ENCODE measurements at regions not wholly inside any gene's neighbourhood (a gene's known extent, or its start where the extent isn't known, plus 50 kb on each side); places are given as distances from the start of the nearest gene placed in this dataset.

GRCh38 chr10:16030562-16030961, 170.3 kb upstream of the MINDY3 start:
- Mint-ChIP-seq H3K4me3 (no peak overlapping the region), H3K36me3 (no peaks in the 10 kb centered on the region), H3K27ac (no peak overlapping the region), H3K4me1 (no peaks in the 10 kb centered on the region), H3K9me3 (peaks cover 2 to 23% (median 14%) of the 10 kb centered on the region in 7 donors), H3K27me3 (ENCODE audit: low read depth in 3 of 3) (no peaks in the 10 kb centered on the region)
- Histone ChIP-seq H3K9me3 (replicated peaks in 1 of 2; ENCODE audit: control insufficient read depth in 1 of 2, insufficient read depth in 1 of 2, low read length in 2 of 2) (peaks cover 20 to 22% of the 10 kb centered on the region in 2 donors), H4K20me1 (ENCODE audit: insufficient read depth, low read length) (no peaks in the 10 kb centered on the region), H3K79me2 (ENCODE audit: insufficient read depth, low read length) (no peaks in the 10 kb centered on the region), H3K4me2 (replicated peaks; ENCODE audit: extremely low read depth, low read length, poor library complexity, severe bottlenecking) (no peak overlapping the region), H3K27me3 (ENCODE audit: control insufficient read depth in 2 of 2, insufficient read depth in 2 of 2, low read length in 2 of 2) (no peaks in the 10 kb centered on the region), H3K9ac (ENCODE audit: insufficient read depth, low read length, poor library complexity, severe bottlenecking) (no peak overlapping the region), H2AFZ (ENCODE audit: insufficient read depth, low read depth, low read length, poor library complexity, severe bottlenecking) (no peak overlapping the region), H3K27ac (ENCODE audit: low read depth in 1 of 2, low read length in 2 of 2) (no peak overlapping the region), H3K36me3 (replicated peaks in 1 of 2; ENCODE audit: control insufficient read depth in 1 of 2, insufficient read depth in 2 of 2, low read length in 2 of 2) (no peaks in the 10 kb centered on the region), H3K4me3 (replicated peaks in 1 of 3; ENCODE audit: low read depth in 2 of 3, low read length in 3 of 3) (no peak overlapping the region), H3K4me1 (ENCODE audit: control insufficient read depth in 1 of 2, insufficient read depth in 2 of 2, low read length in 2 of 2) (no peaks in the 10 kb centered on the region)
- no peak for TF ChIP-seq CTCF (IDR thresholded peaks at IDR 0.05)
- DNase-seq, result no peak
- intact Hi-C loops (cut with micrococcal nuclease), result no loop called here
- 80% methylated on average over 1 of the region's 1 CpG for WGBS (ENCODE audit: insufficient coverage)

- H3K36me3 Mint-ChIP-seq, result no peaks in the 10 kb centered on the region
- peaks cover 0 to 6% (median 2%) of the 10 kb centered on the region in 7 donors for H3K9me3 Mint-ChIP-seq
- H3K9ac ChIP-seq (ENCODE audit: insufficient read depth, low read length, poor library complexity, severe bottlenecking), result no peak overlapping the region
- H3K4me1 ChIP-seq (ENCODE audit: control insufficient read depth in 1 of 2, insufficient read depth in 2 of 2, low read length in 2 of 2), result no peaks in the 10 kb centered on the region
- no peak overlapping the region for H2AFZ ChIP-seq (ENCODE audit: insufficient read depth, low read depth, low read length, poor library complexity, severe bottlenecking)
- H3K4me2 ChIP-seq (replicated peaks; ENCODE audit: extremely low read depth, low read length, poor library complexity, severe bottlenecking), result no peak overlapping the region
- no peaks in the 10 kb centered on the region for H4K20me1 ChIP-seq (ENCODE audit: insufficient read depth, low read length)
- H3K27me3 Mint-ChIP-seq (ENCODE audit: low read depth in 3 of 3), result no peaks in the 10 kb centered on the region
- TF ChIP-seq CTCF (IDR thresholded peaks at IDR 0.05), result no peak
- H3K9me3 ChIP-seq (replicated peaks in 1 of 2; ENCODE audit: control insufficient read depth in 1 of 2, insufficient read depth in 1 of 2, low read length in 2 of 2), result no peaks in the 10 kb centered on the region
- no peaks in the 10 kb centered on the region for H3K4me1 Mint-ChIP-seq
- H3K4me3 Mint-ChIP-seq, result no peak overlapping the region
- no peaks in the 10 kb centered on the region for H3K79me2 ChIP-seq (ENCODE audit: insufficient read depth, low read length)
- no CpG with 5 or more reads among the region's 4 CpGs for WGBS (ENCODE audit: insufficient coverage)
- no peak overlapping the region for H3K27ac Mint-ChIP-seq
- H3K27ac ChIP-seq (ENCODE audit: low read depth in 1 of 2, low read length in 2 of 2), result no peak overlapping the region
- no peak for DNase-seq
- no peak overlapping the region for H3K4me3 ChIP-seq (replicated peaks in 1 of 3; ENCODE audit: low read depth in 2 of 3, low read length in 3 of 3)
- H3K36me3 ChIP-seq (replicated peaks in 1 of 2; ENCODE audit: control insufficient read depth in 1 of 2, insufficient read depth in 2 of 2, low read length in 2 of 2), result no peaks in the 10 kb centered on the region
- intact Hi-C loops (cut with micrococcal nuclease), result no loop called here
- H3K27me3 ChIP-seq (ENCODE audit: control insufficient read depth in 2 of 2, insufficient read depth in 2 of 2, low read length in 2 of 2), result no peaks in the 10 kb centered on the region
Measured at GRCh38 chr10:16049050-16049449, 188.7 kb upstream of the MINDY3 start.

Measured in CD14-positive monocyte (primary cell).